C1 segment of cervical spinal cord (tissue), 14 donors: ENCODE measurements at regions not wholly inside any gene's neighbourhood (a gene's known extent, or its start where the extent isn't known, plus 50 kb on each side); places are given as distances from the start of the nearest gene placed in this dataset.
"Not testable (repeated sequence)": the region's sequence is repeated elsewhere in the genome, so short reads cannot be mapped to it uniquely, and the experiment has no call there.

Experiments
- DNase-seq, 14 donors: peaks; one replicate each; lab custom pipeline; 2025; lab: John Stamatoyannopoulos, UW

GRCh38 chr9:31146485-31147166 lies 1237.8 kb upstream of the ACO1 start:
- no peak for DNase-seq

DNA sequence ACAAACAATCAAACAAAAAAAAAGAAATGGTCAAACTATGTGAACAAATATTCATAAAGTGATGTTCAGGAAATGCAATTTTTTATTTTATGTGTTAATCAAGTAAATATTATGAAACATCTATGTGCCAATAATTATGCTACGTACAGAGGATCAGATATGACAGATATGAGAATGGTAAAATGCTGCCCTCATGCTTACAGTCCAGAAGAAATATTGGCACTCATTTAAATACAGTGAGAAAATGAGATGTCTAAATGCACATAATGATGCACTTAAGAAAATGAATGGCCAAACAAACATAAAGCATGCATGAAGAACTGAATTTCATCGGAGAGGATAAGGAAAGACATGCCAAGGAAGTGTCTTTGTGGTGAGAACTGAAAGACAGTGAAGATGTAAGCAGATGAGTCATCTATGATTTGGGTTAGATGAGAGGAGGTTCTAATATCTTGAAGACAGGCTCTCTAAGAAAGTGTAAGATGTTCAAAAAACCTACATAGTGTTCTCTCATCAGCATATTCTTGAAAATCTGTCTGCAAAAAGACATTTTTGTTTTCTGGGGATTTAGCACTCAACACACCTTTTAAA lies 1231.1 kb upstream of the ACO1 start:
- no peak for DNase-seq

GRCh38 chr9:31166516-31166915 lies 1217.9 kb upstream of the ACO1 start:
- no peak for DNase-seq

DNA sequence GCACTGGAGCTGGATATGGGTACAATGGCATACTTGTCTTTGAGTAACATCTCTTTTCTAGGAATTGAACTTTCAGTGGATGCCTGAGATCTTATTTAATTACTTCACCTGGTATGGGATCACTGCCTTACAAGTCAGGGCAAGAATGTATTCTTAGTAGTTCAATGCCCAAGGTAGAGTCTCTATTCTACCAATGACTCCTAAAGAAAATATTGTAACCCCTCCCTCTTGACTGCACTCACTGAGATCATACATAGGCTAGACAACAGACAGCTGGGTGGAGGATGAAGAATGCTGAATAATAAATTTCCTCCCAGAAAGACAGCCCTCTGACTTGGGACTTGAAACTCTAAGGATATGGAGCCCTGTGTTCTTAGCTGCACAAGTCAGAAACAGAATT lies 1216.3 kb upstream of the ACO1 start:
- DNase-seq, result no peak

DNA sequence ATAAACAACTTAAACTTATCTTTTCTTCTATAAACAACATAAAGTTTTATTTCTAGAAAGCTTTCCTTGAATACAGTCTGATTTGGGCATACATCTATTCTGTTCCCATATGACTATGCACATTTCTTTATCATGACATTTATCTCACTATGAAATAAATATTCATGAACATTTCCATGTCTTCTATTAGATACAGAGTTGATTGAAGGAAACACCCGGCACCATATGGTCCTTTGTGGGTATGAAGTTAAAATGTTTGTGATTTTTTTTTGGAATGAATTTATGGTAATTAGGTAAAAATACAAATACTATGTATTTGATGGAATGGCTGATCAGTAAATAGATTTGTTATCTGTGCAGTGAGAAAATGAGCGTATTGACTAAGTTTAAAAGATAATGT lies 1209.8 kb upstream of the ACO1 start:
- DNase-seq, result no peak

DNA sequence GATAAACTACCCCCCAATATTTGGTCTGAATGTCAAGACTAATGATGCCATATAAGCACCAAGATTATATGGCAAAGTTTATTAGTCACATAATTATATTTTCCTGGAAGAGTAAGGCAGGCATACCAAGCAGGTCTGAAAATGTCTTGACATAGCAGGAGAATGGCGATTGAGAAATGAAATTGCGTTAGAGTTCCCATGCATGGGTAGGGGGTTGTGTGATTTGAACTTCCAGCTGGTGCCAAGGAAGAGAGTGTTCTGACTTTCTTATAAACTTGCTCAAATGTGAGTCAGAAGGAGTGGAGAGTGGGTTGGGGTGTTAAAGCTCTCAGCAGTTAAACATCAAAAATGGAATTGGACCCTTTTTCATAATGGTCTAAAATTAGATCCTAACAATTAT lies 1200.6 kb upstream of the ACO1 start:
- DNase-seq, result no peak

GRCh38 chr9:31185831-31186230 lies 1198.6 kb upstream of the ACO1 start:
- DNase-seq, result no peak

DNA sequence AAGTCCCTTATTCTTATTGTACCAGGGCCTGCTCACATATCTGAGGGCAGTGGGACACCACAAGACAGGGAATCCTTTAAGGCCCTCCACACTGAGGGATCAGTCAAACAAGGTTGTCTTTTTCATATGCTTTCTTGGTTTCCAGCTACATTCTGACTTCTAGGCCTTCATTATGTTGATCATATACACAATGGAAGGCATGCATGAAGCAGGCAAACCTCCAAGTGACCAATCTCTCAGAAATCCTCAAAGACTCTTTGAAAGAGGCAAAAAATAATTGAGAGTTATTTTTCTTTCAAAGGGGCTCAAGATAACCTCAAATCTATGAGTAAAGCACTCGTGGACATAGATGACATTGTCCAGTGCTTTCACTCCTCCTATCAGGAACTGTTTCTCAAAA lies 1195.9 kb upstream of the ACO1 start:
- DNase-seq, result no peak

DNA sequence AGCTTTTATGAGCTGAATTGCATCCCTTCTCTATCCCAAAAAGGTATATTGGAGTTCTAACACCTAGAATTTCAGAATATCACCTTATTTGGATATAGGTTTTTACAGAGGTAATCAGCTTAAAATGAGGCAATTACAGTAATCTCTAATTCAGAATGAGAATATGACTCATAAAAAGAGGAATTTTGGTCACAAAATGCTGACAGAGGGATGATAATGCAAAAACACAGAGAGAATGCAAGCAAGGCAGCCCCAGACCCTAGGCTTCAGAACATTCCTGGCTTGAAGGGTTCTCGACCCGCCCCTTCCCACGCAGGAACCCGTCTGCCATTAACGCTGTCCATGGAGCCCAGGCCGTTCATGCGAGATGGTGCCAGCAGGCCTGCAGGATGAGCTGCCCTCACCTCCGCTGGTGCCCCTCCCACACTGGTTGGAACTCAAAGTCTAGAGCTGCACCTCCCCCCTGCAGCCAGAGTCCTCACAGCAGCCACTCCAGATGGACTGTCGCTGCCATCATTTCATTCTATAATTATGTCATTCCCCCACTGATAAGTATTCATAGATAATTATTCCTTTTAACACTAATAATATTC lies 1173.4 kb upstream of the ACO1 start:
- no peak for DNase-seq

DNA sequence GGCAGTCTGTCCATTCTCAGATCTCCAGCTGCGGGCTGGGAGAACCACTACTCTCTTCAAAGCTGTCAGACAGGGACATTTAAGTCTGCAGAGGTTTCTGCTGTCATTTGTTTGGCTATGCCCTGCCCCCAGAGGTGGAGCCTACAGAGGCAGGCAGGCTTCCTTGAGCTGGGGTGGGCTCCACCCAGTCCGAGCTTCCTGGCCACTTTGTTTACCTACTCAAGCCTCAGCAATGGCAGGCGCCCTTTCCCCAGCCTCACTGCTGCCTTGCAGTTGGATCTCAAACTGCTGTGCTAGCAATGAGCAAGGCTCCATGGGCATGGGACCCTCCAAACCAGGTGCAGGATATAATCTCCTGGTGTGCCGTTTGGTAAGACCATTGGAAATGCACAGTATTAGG lies 1154.5 kb upstream of the ACO1 start:
- not testable (repeated sequence) for DNase-seq

- no peak for DNase-seq
These were observed 1152.0 kb upstream of the ACO1 start for GRCh38 chr9:31232485-31232884.

- DNase-seq, result no peak
These were observed 1148.1 kb upstream of the ACO1 start for GRCh38 chr9:31236344-31236743.

- DNase-seq, result no peak
These were observed 1141.1 kb upstream of the ACO1 start for GRCh38 chr9:31243386-31243785.

- no peak for DNase-seq
These were observed 1136.3 kb upstream of the ACO1 start for GRCh38 chr9:31248156-31248555.

- no peak for DNase-seq
These were observed 1133.1 kb upstream of the ACO1 start for GRCh38 chr9:31251386-31251785.

GRCh38 chr9:31253800-31254762 lies 1130.4 kb upstream of the ACO1 start:
- no peak for DNase-seq

DNA sequence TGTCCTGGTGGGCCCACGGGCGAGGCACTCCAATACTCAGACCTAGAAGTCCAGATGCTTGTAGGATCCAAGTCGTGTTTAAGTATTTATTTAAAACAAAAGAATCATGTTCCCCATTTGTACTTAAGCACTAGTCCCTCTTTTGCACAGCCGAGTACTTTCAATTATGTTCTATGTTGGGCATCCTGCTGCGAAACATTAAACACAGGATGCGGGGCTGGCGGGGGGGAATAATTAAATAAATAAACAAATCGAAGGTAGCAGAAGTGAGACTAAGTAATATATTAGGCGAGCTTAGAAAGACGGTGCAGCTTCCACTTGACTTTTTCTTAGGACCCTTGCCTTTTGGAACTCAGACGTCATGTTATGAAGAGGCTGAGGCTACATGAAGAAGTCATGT lies 1129.2 kb upstream of the ACO1 start:
- DNase-seq, result no peak

- no peak for DNase-seq
These were observed 1124.6 kb upstream of the ACO1 start for GRCh38 chr9:31259824-31260223.

DNA sequence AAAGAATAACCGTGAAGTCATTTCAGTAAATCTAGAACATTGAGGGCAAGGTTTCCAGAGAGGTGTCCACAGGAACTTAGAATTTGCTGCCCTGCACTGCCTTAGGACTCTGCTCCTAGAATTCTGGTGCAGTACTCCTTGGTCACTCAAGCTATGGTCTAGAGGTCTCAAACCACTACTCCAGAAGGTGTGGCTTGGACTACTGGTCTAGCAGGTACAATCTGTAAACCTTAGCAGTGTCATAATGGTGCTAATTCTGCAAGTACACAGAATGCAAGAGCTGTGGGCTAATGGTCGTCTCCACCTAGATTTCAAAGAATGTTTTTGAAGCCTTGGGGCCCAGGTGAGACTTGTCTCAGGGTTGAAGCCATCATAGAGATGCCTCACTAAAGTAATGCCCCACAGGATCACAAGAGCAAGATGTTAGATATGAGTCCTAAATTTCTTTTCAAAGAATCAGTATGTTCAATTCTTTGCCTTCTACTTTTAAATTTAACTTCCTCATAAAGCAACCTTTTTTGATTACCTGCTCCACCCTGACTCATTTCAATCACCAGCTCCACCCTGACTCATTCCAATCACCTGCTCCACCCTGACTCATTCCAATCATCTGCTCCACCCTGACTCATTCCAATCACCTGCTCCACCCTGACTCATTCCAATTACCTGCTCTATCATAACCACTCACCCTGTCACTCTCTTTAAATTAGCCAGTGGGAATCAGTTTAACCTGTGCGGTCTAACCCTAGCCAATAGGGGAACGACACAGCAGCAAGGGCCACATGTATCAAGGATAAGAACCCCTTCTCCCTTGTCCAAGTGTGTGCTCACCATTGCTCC lies 1111.8 kb upstream of the ACO1 start:
- DNase-seq, result no peak

DNA sequence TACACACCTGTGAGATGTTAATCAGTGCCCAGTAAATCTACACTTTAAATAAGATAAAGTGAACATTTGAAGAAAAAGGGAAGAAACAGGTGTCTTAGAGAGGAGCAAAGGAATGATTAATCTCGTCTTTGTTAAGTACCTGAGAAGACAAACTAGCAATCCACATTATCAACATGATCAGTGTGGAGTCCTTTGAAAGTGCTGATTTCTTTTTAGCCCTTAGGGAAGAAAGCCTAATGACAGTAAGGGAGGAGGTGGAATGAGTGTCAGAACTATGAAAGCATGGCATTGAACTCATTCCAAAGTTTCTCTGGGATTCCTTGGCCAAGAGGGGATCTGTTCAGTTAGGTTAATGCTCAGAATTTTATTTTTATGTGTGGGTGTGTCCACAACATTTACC lies 1109.0 kb upstream of the ACO1 start:
- DNase-seq, result no peak

DNA sequence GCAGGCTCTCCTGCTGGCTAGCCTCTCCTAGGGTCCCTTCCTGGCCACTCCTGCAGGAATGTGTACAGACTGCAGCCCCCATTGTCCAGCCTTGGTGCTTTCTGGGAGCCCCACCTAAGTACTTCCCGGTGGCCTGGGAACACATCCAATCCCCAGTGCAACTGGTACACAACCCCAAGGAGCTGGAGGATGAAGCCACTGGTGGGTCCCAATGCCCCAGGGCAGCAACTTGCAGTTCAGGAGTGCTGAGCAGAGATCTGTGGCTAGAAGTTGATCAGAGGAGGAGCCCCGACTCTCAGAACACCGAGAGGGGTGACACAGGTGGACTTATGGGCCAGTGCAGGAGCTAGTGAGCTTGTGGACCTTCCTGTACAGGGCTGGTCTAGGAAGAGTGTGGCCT lies 1093.7 kb upstream of the ACO1 start:
- DNase-seq, result no peak
